OCI-LY3 (cell line): ENCODE measurements at regions not wholly inside any gene's neighbourhood (a gene's known extent, or its start where the extent isn't known, plus 50 kb on each side); places are given as distances from the start of the nearest gene placed in this dataset.

Experiments used
- H2AFZ ChIP-seq: fragments of 200-600, 300-600 bp; shearing (Covaris generic); 2 replicates; pipeline ENCODE4 v1.6.0; 2014; ENCODE audit warnings: antibody characterized with exemption, low read depth, low read length
- H3K27ac ChIP-seq: fragments of 200-600, 300-600 bp; sonication (generic); 2 replicates; pipeline ENCODE4 v1.5.1; 2014; ENCODE audit warnings: mild to moderate bottlenecking, low read length, moderate library complexity, mixed read lengths
- H3K27me3 ChIP-seq: fragments of 200-600, 300-600 bp; sonication (generic); 2 replicates; pipeline ENCODE4 v1.6.1; 2014; ENCODE audit warnings: low read depth, low read length, mixed read lengths
- H3K36me3 ChIP-seq: fragments of 200-600, 300-600 bp; sonication (generic); replicated peaks from 2 replicates; pipeline ENCODE3; 2014; ENCODE audit warnings: low read depth, low read length, mixed read lengths
- H3K4me1 ChIP-seq: fragments of 300-600, 200-600 bp; sonication (generic); 2 replicates; pipeline ENCODE4 v1.6.1; 2014; ENCODE audit warnings: low read length, mixed read lengths
- H3K4me2 ChIP-seq: fragments of 200-600, 300-600 bp; sonication (generic); 2 replicates; pipeline ENCODE4 v1.6.1; 2014; ENCODE audit warnings: low read length, mixed read lengths
- H3K4me3 ChIP-seq: fragments of 300-600, 200-600 bp; sonication (generic); 2 replicates; pipeline ENCODE4 v1.5.1; 2014; ENCODE audit warnings: antibody characterized with exemption, mild to moderate bottlenecking, low read length, moderate library complexity
- H3K79me2 ChIP-seq: fragments of 300-600, 200-600 bp; shearing (Covaris generic); 2 replicates; pipeline ENCODE4 v1.6.1; 2014; ENCODE audit warnings: mild to moderate bottlenecking, low read length, mixed read lengths
- H3K9ac ChIP-seq: fragments of 300-600, 200-600 bp; shearing (Covaris generic); 2 replicates; pipeline ENCODE4 v1.6.0; 2014; ENCODE audit warnings: mild to moderate bottlenecking, low read length, moderate library complexity
- H3K9me3 ChIP-seq: fragments of 200-600, 300-600 bp; shearing (Covaris generic); 2 replicates; pipeline ENCODE4 v1.6.1; 2014; ENCODE audit warnings: low read length, mixed read lengths; ENCODE audit not compliant: insufficient read depth
- H4K20me1 ChIP-seq: fragments of 200-600, 300-600 bp; sonication (generic); 2 replicates; pipeline ENCODE4 v1.6.1; 2016; ENCODE audit warnings: low read length, mixed read lengths; ENCODE audit not compliant: insufficient read depth
- CTCF ChIP-seq: fragments of 200-600, 300-600 bp; sonication (generic); IDR thresholded peaks from 2 replicates; pipeline ENCODE4 v1.5.1; 2014; ENCODE audit warnings: antibody characterized with exemption, low read length, low read depth
- EZH2phosphoT487 ChIP-seq: fragments of 200-600 bp; shearing (Covaris generic); IDR thresholded peaks from 2 replicates; pipeline ENCODE4 v1.6.1; 2018; ENCODE audit warnings: antibody characterized with exemption, mixed run types, low read depth

- H3K4me2 ChIP-seq: no peak overlapping the region
- no peak overlapping the region for H2AFZ ChIP-seq
- no peak for TF ChIP-seq EZH2phosphoT487
- no peaks in the 10 kb centered on the region for H3K79me2 ChIP-seq
- H3K27ac ChIP-seq: no peak overlapping the region
- no peaks in the 10 kb centered on the region for H3K9me3 ChIP-seq
- H3K4me1 ChIP-seq: no peaks in the 10 kb centered on the region
- no peaks in the 10 kb centered on the region for H3K27me3 ChIP-seq
- no peaks in the 10 kb centered on the region for H3K36me3 ChIP-seq
- H4K20me1 ChIP-seq: no peaks in the 10 kb centered on the region
- no peak overlapping the region for H3K9ac ChIP-seq
- H3K4me3 ChIP-seq: no peak overlapping the region
Measured at GRCh38 chr4:45620808-45621207, 503.0 kb downstream of the GABRG1 start.

- TF ChIP-seq CTCF (no peak), EZH2phosphoT487 (no peak)
Measured at GRCh38 chr4:45596379-45597101, 527.3 kb downstream of the GABRG1 start.

GRCh38 chr4:45580334-45580733 lies 543.5 kb downstream of the GABRG1 start:
- Histone ChIP-seq H3K9me3 (no peaks in the 10 kb centered on the region), H3K9ac (no peak overlapping the region), H3K4me2 (no peak overlapping the region), H3K27ac (no peak overlapping the region), H2AFZ (no peak overlapping the region), H3K4me3 (no peak overlapping the region), H4K20me1 (no peaks in the 10 kb centered on the region), H3K79me2 (no peaks in the 10 kb centered on the region), H3K4me1 (no peaks in the 10 kb centered on the region), H3K36me3 (no peaks in the 10 kb centered on the region), H3K27me3 (no peaks in the 10 kb centered on the region)
- no peak for TF ChIP-seq CTCF

More at GRCh38 chr4:45596379-45597101, 527.3 kb downstream of the GABRG1 start:
- no peaks in the 10 kb centered on the region for H3K27me3 ChIP-seq
- H3K4me1 ChIP-seq: no peaks in the 10 kb centered on the region
- H3K9me3 ChIP-seq: no peaks in the 10 kb centered on the region
- no peak overlapping the region for H3K4me3 ChIP-seq
- H3K27ac ChIP-seq: no peak overlapping the region
- no peaks in the 10 kb centered on the region for H3K79me2 ChIP-seq
- no peaks in the 10 kb centered on the region for H3K36me3 ChIP-seq
- no peaks in the 10 kb centered on the region for H4K20me1 ChIP-seq
- H2AFZ ChIP-seq: no peak overlapping the region
- no peak overlapping the region for H3K9ac ChIP-seq
- no peak overlapping the region for H3K4me2 ChIP-seq

- TF ChIP-seq EZH2phosphoT487 (no peak), CTCF (no peak)
- Histone ChIP-seq H2AFZ (no peak overlapping the region), H3K79me2 (no peaks in the 10 kb centered on the region), H4K20me1 (no peaks in the 10 kb centered on the region), H3K27ac (no peak overlapping the region), H3K27me3 (no peaks in the 10 kb centered on the region), H3K9ac (no peak overlapping the region), H3K9me3 (no peaks in the 10 kb centered on the region), H3K36me3 (no peaks in the 10 kb centered on the region), H3K4me1 (no peaks in the 10 kb centered on the region), H3K4me3 (no peak overlapping the region), H3K4me2 (no peak overlapping the region)
Measured at GRCh38 chr4:45578874-45579273, 545.0 kb downstream of the GABRG1 start.
